ENCODE measurements at regions not wholly inside any gene's neighbourhood (a gene's known extent, or its start where the extent isn't known, plus 50 kb on each side); places are given as distances from the start of the nearest gene placed in this dataset.

- DNase-seq: no peak
Measured at GRCh38 chr18:46324087-46324955, 220.1 kb downstream of the HAUS1 start.

- DNase-seq: no peak
Measured at GRCh38 chr18:46325895-46326294, 221.7 kb downstream of the HAUS1 start.

- no peak for DNase-seq
Measured at GRCh38 chr18:46329736-46330246, 225.6 kb downstream of the HAUS1 start.

GRCh38 chr18:46331316-46331715, 227.1 kb downstream of the HAUS1 start:
- no peak for DNase-seq

GRCh38 chr18:46332286-46332801, 228.2 kb downstream of the HAUS1 start:
- no peak for DNase-seq

GRCh38 chr18:46332921-46333341, 228.7 kb downstream of the HAUS1 start:
- DNase-seq: no peak

- no peak for DNase-seq
Measured at GRCh38 chr18:46333431-46334135, 229.4 kb downstream of the HAUS1 start.

GRCh38 chr18:46334868-46335281, 230.7 kb downstream of the HAUS1 start:
- no peak for DNase-seq

- no peak for DNase-seq
Measured at GRCh38 chr18:46335534-46336101, 231.4 kb downstream of the HAUS1 start.

- DNase-seq: no peak
Measured at GRCh38 chr18:46336278-46337111, 232.3 kb downstream of the HAUS1 start.

- no peak for DNase-seq
Measured at GRCh38 chr18:46337271-46337670, 233.1 kb downstream of the HAUS1 start.

GRCh38 chr18:46338205-46338604, 234.0 kb downstream of the HAUS1 start:
- no peak for DNase-seq

GRCh38 chr18:46338766-46339165, 234.6 kb downstream of the HAUS1 start:
- no peak for DNase-seq

GRCh38 chr18:46340716-46341115, 236.5 kb downstream of the HAUS1 start:
- DNase-seq: no peak

- DNase-seq: no peak
Measured at GRCh38 chr18:46341986-46342525, 237.9 kb downstream of the HAUS1 start.

GRCh38 chr18:46343456-46343855, 239.3 kb downstream of the HAUS1 start:
- DNase-seq: no peak

GRCh38 chr18:46343931-46344372, 239.8 kb downstream of the HAUS1 start:
- DNase-seq: peak in 1 of 2 donors; percentile 30

- no peak for DNase-seq
Measured at GRCh38 chr18:46344416-46345180, 240.4 kb downstream of the HAUS1 start.

GRCh38 chr18:46345181-46345465, 240.9 kb downstream of the HAUS1 start:
- no peak for DNase-seq

GRCh38 chr18:46346213-46346612, 242.0 kb downstream of the HAUS1 start:
- no peak for DNase-seq

- DNase-seq: no peak
Measured at GRCh38 chr18:46346896-46347630, 242.9 kb downstream of the HAUS1 start.
